ENCODE measurements at regions not wholly inside any gene's neighbourhood (a gene's known extent, or its start where the extent isn't known, plus 50 kb on each side); places are given as distances from the start of the nearest gene placed in this dataset.

- ChIA-PET POLR2A (no interaction called here), CTCF (no interaction called here)
- no peaks in the 10 kb centered on the region for H3K4me1 ChIP-seq (ENCODE audit: control insufficient read depth, insufficient read depth, low read length)
- DNase-seq (ENCODE audit: low read depth, low spot score) = no peak
- no peaks in the 10 kb centered on the region for H3K27me3 ChIP-seq (ENCODE audit: control insufficient read depth, insufficient read depth, low read length)
- in situ Hi-C loops (cut with HindIII; ENCODE audit: low pct_unique_long_range_greater_than_20kb, low sequenced_read_pairs) (no loop called here), intact Hi-C loops (cut with micrococcal nuclease; ENCODE audit: unreplicated experiment) (no loop called here)
- no peak for ATAC-seq
- H3K27ac ChIP-seq (ENCODE audit: low read length) = no peak overlapping the region
- H3K4me3 ChIP-seq (ENCODE audit: low read depth in 2 of 2, low read length in 2 of 2) = no peak overlapping the region
- BruUV-seq (replicated peaks) = no TSS peak
- TF ChIP-seq CTCF (IDR thresholded peaks at IDR 0.05) (no peak), POLR2AphosphoS5 (IDR thresholded peaks at IDR 0.05; ENCODE audit: low read depth, low read length) (no peak), REST (IDR thresholded peaks at IDR 0.05; ENCODE audit: insufficient read depth in 1 of 2, low read depth in 2 of 2, low read length in 1 of 2) (no peak), TCF7L2 (IDR thresholded peaks at IDR 0.05; ENCODE audit: low read depth, low read length) (no peak), SIN3A (IDR thresholded peaks at IDR 0.05; ENCODE audit: borderline replicate concordance, insufficient read depth, low read depth, low read length) (no peak)
- no peaks in the 10 kb centered on the region for H3K36me3 ChIP-seq (ENCODE audit: control insufficient read depth, insufficient read depth, low read length)
- H3K9me3 ChIP-seq (ENCODE audit: control insufficient read depth, insufficient read depth, low read depth, low read length) = peaks cover 11% of the 10 kb centered on the region; the same call in 1 of the 2 replicates
These were observed 146.5 kb downstream of the TWIST2 start for GRCh38 chr2:238994432-238994831.

GRCh38 chr2:238994876-238995275 is 147.0 kb downstream of the TWIST2 start:
- no peak overlapping the region for H3K4me3 ChIP-seq (ENCODE audit: low read depth in 2 of 2, low read length in 2 of 2)
- BruUV-seq (replicated peaks) = no TSS peak
- peaks cover 11% of the 10 kb centered on the region; the same call in 1 of the 2 replicates for H3K9me3 ChIP-seq (ENCODE audit: control insufficient read depth, insufficient read depth, low read depth, low read length)
- in situ Hi-C loops (cut with HindIII; ENCODE audit: low pct_unique_long_range_greater_than_20kb, low sequenced_read_pairs) (no loop called here), intact Hi-C loops (cut with micrococcal nuclease; ENCODE audit: unreplicated experiment) (no loop called here)
- DNase-seq (ENCODE audit: low read depth, low spot score) = no peak
- no peaks in the 10 kb centered on the region for H3K36me3 ChIP-seq (ENCODE audit: control insufficient read depth, insufficient read depth, low read length)
- ChIA-PET POLR2A (no interaction called here), CTCF (no interaction called here)
- ATAC-seq = no peak
- H3K27me3 ChIP-seq (ENCODE audit: control insufficient read depth, insufficient read depth, low read length) = no peaks in the 10 kb centered on the region
- H3K4me1 ChIP-seq (ENCODE audit: control insufficient read depth, insufficient read depth, low read length) = no peaks in the 10 kb centered on the region
- TF ChIP-seq SIN3A (IDR thresholded peaks at IDR 0.05; ENCODE audit: borderline replicate concordance, insufficient read depth, low read depth, low read length) (no peak), POLR2AphosphoS5 (IDR thresholded peaks at IDR 0.05; ENCODE audit: low read depth, low read length) (no peak), CTCF (IDR thresholded peaks at IDR 0.05) (no peak), REST (IDR thresholded peaks at IDR 0.05; ENCODE audit: insufficient read depth in 1 of 2, low read depth in 2 of 2, low read length in 1 of 2) (no peak), TCF7L2 (IDR thresholded peaks at IDR 0.05; ENCODE audit: low read depth, low read length) (no peak)
- H3K27ac ChIP-seq (ENCODE audit: low read length) = no peak overlapping the region
